Gastroesophageal sphincter (tissue), 4 donors: ENCODE measurements at regions not wholly inside any gene's neighbourhood (a gene's known extent, or its start where the extent isn't known, plus 50 kb on each side); places are given as distances from the start of the nearest gene placed in this dataset.

Source experiments
- ATAC-seq: fragments of 150-250 bp; one replicate; pipeline ENCODE4 v1.9.1; 2016; ENCODE audit warnings: mild to moderate bottlenecking, moderate library complexity
- H3K27ac ChIP-seq, 4 donors: fragments of 200-600 bp; sonication (generic) in 3 of 4; 1 replicate in 3 of 4; 2 replicates in 1 of 4; pipeline ENCODE4 v1.5.1; 2016 to 2019
- H3K27me3 ChIP-seq: fragments of 200-600 bp; sonication (generic); one replicate; pipeline ENCODE4 v1.5.1; 2019
- H3K36me3 ChIP-seq, 2 donors: fragments of 200-600 bp; sonication (generic); one replicate each; pipeline ENCODE4 v1.5.1; 2019; ENCODE audit warnings: control low read depth in 1 of 2
- H3K4me1 ChIP-seq, 3 donors: fragments of 200-600 bp; sonication (generic); 1 replicate in 2 of 3; 2 replicates in 1 of 3; pipeline ENCODE4 v1.5.1; 2016 to 2019; ENCODE audit warnings: control low read depth in 2 of 3
- H3K4me3 ChIP-seq, 2 donors: fragments of 200-600 bp; sonication (generic); one replicate each; pipeline ENCODE4 v1.5.1; 2019; ENCODE audit warnings: mild to moderate bottlenecking in 1 of 2, moderate library complexity in 1 of 2
- H3K9me3 ChIP-seq, 3 donors: fragments of 200-600 bp; sonication (generic); one replicate each; pipeline ENCODE4 v1.5.1; 2017 to 2019; ENCODE audit warnings: control low read depth in 2 of 3
- CTCF ChIP-seq, 4 experiments: fragments of 200-600 bp in 2 of 4; fragments of 450-650 bp in 2 of 4; sonication (generic) in 1 of 4; IDR thresholded peaks; one replicate each; pipeline ENCODE4 v1.5.1; 2017 to 2019; ENCODE audit warnings: antibody characterized with exemption in 4 of 4, mild to moderate bottlenecking in 2 of 4, moderate library complexity in 2 of 4
- EP300 ChIP-seq: sonication (generic); formaldehyde crosslinking; IDR thresholded peaks from one replicate; pipeline ENCODE4 v1.6.1; 2017; ENCODE audit warnings: antibody characterized with exemption, mild to moderate bottlenecking
- POLR2A ChIP-seq, 2 donors: fragments of 450-650 bp; IDR thresholded peaks; one replicate each; pipeline ENCODE4 v1.6.1; 2017; ENCODE audit warnings: antibody characterized with exemption in 2 of 2, mild to moderate bottlenecking in 2 of 2, moderate library complexity in 1 of 2
- POLR2AphosphoS5 ChIP-seq: sonication (generic); formaldehyde crosslinking; IDR thresholded peaks from one replicate; pipeline ENCODE4 v1.6.1; 2017; ENCODE audit warnings: antibody characterized with exemption
- WGBS, 2 donors: methylation state at CpG; one replicate each; pipeline ENCODE4 v1.1.5; 2018; ENCODE audit warnings: low coverage in 1 of 2; 5-methylcytosine and 5-hydroxymethylcytosine counted together

GRCh38 chr11:8340296-8340695 lies 76.6 kb upstream of the LMO1 start:
- 88% methylated on average over 1 of the region's 1 CpG; no CpG with 5 or more reads in 1 of the 2 donors for WGBS, 2 donors
- ATAC-seq, result no peak
- no peak for TF ChIP-seq CTCF (IDR thresholded peaks at IDR 0.05)

GRCh38 chr11:8339592-8340022 lies 75.9 kb upstream of the LMO1 start:
- no peaks in the 10 kb centered on the region for H3K9me3 ChIP-seq
- 68% methylated on average over 10 of the region's 25 CpGs; no CpG with 5 or more reads in 1 of the 2 donors for WGBS, 2 donors
- H3K36me3 ChIP-seq, result no peaks in the 10 kb centered on the region
- no peak overlapping the region for H3K27ac ChIP-seq
- TF ChIP-seq CTCF (IDR thresholded peaks at IDR 0.05) (no peak), EP300 (no peak), POLR2AphosphoS5 (no peak), POLR2A (IDR thresholded peaks at IDR 0.05) (no peak)
- no peaks in the 10 kb centered on the region for H3K4me1 ChIP-seq
- H3K4me3 ChIP-seq, result no peak overlapping the region
- no peak for ATAC-seq
- no peaks in the 10 kb centered on the region for H3K27me3 ChIP-seq

More at GRCh38 chr11:8340296-8340695, 76.6 kb upstream of the LMO1 start:
- H3K27me3 ChIP-seq, result no peaks in the 10 kb centered on the region
- no peaks in the 10 kb centered on the region for H3K4me1 ChIP-seq
- H3K4me3 ChIP-seq, result no peak overlapping the region
- no peaks in the 10 kb centered on the region for H3K9me3 ChIP-seq
- H3K27ac ChIP-seq, result no peak overlapping the region
- H3K36me3 ChIP-seq, result no peaks in the 10 kb centered on the region

GRCh38 chr11:8338138-8338537 lies 74.5 kb upstream of the LMO1 start:
- Histone ChIP-seq H3K36me3 (no peaks in the 10 kb centered on the region), H3K27me3 (no peaks in the 10 kb centered on the region), H3K4me1 (no peaks in the 10 kb centered on the region), H3K4me3 (no peak overlapping the region), H3K9me3 (no peaks in the 10 kb centered on the region), H3K27ac (no peak overlapping the region)
- WGBS, 2 donors, result no CpG with 5 or more reads among the region's 8 CpGs
- ATAC-seq, result peak; percentile 45
- TF ChIP-seq POLR2A (IDR thresholded peaks at IDR 0.05), result no peak
- no peak for TF ChIP-seq POLR2AphosphoS5
- peak in 3 of 4 experiments; percentile 48 to 72 (median 50) for TF ChIP-seq CTCF (IDR thresholded peaks at IDR 0.05)

- no peaks in the 10 kb centered on the region for H3K9me3 ChIP-seq
- no peak overlapping the region for H3K27ac ChIP-seq
- H3K27me3 ChIP-seq, result no peaks in the 10 kb centered on the region
- no peaks in the 10 kb centered on the region for H3K4me1 ChIP-seq
- no peak for ATAC-seq
- no peak for TF ChIP-seq POLR2A (IDR thresholded peaks at IDR 0.05)
- H3K36me3 ChIP-seq, result no peaks in the 10 kb centered on the region
- WGBS, 2 donors, result 59 to 89% methylated on average over 9 to 16 of the region's 19 CpGs
- no peak overlapping the region for H3K4me3 ChIP-seq
Observed at GRCh38 chr11:8337130-8337795, 73.6 kb upstream of the LMO1 start.

GRCh38 chr11:8336356-8337129 lies 72.9 kb upstream of the LMO1 start:
- H3K9me3 ChIP-seq, result no peaks in the 10 kb centered on the region
- no peaks in the 10 kb centered on the region for H3K36me3 ChIP-seq
- no peak overlapping the region for H3K4me3 ChIP-seq
- H3K27ac ChIP-seq, result no peak overlapping the region
- ATAC-seq, result no peak
- TF ChIP-seq POLR2AphosphoS5, result no peak
- no peak for TF ChIP-seq POLR2A (IDR thresholded peaks at IDR 0.05)
- no peak for TF ChIP-seq EP300
- no peak for TF ChIP-seq CTCF (IDR thresholded peaks at IDR 0.05)
- no peaks in the 10 kb centered on the region for H3K27me3 ChIP-seq
- 90 to 91% methylated on average over 6 to 7 of the region's 17 CpGs for WGBS, 2 donors
- H3K4me1 ChIP-seq, result no peaks in the 10 kb centered on the region
